ENCODE measurements at regions not wholly inside any gene's neighbourhood (a gene's known extent, or its start where the extent isn't known, plus 50 kb on each side); places are given as distances from the start of the nearest gene placed in this dataset.

GRCh38 chr12:118773956-118774723 lies 207.2 kb upstream of the SRRM4 start:
- DNase-seq: no peak

GRCh38 chr12:118777504-118777903 lies 203.8 kb upstream of the SRRM4 start:
- DNase-seq: no peak

- DNase-seq: no peak
Measured at GRCh38 chr12:118778077-118778476, 203.3 kb upstream of the SRRM4 start.

DNA sequence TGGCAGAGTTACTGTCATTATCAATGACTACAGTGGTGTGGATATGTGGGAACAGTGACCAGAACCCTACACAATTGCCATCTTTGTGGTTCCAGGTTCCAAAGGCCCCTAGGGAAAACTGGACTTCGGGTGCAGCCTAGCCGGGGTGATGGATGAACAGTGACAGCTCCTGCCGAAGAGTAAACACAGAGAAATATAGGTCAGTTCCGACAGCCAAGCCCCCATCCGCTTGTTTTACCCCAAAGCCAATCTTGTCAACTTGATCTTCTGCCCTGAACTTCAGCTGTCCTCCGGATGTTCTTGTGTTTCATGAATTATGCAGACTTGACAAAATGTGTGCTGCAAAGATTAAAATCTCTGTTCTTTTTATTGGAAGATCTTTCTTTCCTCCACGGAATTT lies 200.4 kb upstream of the SRRM4 start:
- DNase-seq: no peak

DNA sequence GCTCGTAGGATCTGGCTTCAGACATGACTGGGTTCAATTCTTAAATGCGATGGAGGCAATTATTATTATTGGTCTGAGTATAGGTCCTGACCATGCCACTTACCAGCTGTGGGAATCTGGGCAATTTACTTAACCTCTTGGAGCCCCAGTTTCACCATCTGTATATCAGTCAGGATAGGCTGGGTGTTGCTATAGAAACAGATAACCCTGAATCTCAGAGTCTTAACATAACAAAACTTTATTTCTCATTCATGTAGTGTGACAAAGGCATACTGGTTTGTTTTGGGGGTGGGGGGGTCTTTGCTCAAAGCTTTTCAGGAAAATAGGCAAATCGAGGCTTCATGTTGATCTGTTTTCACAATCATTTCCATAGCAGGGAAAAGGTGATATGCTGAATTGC lies 199.6 kb upstream of the SRRM4 start:
- DNase-seq: no peak

GRCh38 chr12:118783703-118784102 lies 197.6 kb upstream of the SRRM4 start:
- no peak for DNase-seq

- no peak for DNase-seq
Measured at GRCh38 chr12:118790578-118790977, 190.8 kb upstream of the SRRM4 start.

- no peak for DNase-seq
Measured at GRCh38 chr12:118813778-118814357, 167.5 kb upstream of the SRRM4 start.

DNA sequence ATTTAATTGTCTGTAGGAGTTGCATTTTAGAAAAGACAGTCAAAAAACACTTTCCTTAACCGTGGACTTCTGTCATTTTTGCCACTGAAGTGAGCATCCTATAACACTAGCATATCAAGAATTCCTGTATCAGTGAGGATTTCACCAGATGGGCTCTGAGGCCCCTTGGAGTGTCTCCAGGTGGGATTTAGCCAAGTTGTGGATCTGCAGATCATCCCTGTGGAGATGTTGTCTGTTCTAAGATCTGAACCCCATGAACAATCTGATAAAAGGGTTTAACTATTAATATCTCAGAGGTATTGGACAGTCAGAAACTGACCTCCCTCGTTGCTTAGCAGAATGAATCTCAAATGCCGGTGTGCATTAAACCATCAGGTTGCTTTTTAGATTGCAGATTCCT lies 165.0 kb upstream of the SRRM4 start:
- DNase-seq: no peak

DNA sequence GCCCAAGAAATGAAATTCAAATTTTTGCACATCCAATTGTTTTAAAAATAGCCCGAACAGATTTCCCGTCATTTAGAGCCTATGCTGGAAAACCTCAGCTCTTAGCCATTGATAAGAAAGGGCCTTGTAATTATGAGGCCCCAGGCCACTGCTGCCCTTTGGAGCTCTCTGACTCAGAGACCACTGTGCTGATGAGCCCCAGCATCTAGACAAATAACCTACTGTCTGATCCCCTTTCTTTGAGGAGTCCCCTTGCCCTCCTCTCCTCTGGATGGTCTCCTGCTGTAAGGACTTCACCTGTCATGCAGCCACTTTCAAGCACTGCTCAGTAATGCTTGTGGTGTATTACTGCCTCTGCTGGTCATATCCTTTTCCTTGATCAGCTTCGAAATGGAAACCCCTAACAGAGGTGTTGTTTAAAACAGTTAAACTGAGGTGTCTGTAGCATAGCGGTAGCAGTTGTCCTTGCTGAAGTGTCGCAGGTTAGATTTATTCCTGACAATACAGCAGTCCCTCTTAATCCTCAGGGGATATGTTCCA lies 159.9 kb upstream of the SRRM4 start:
- DNase-seq: no peak

- no peak for DNase-seq
Measured at GRCh38 chr12:118822512-118822911, 158.8 kb upstream of the SRRM4 start.

DNA sequence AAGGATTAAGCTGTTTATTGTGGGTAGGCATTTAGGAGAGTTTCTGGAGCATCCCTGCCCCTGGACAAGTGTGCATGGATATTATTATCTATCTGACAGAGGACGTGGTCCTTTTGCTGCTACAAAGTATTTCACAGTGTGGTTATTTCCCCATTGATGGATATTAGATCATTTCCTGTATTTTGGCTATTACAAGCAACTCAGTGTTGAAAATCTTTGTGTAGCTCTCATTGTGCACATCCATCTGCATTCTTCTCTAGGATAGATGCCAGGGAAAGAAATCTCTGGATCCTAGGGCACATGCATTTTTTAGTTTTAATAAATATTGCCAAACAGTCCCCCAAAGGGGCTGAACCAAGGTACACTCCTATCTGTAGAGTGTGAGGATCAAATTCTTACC lies 154.3 kb upstream of the SRRM4 start:
- DNase-seq: no peak

DNA sequence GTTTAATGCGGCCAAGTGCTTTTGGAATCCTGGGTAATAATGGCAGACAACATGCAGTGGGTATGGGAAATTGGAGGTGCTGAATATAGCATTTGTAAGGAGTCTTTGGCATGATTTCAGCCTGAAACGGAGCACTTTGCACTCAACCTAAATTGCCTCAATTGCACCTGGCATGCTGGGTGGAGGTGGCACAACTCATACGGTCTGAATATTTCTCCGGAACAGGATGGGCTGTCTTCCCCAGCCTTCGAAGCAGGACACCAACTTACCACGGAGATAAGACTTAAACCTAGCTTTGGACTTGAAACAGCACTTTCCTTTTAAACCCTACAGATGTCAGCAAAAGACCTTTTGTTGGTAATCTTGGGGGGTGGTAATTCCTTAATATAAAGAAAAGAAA lies 153.7 kb upstream of the SRRM4 start:
- no peak for DNase-seq

GRCh38 chr12:118830296-118830695 lies 151.0 kb upstream of the SRRM4 start:
- peak; percentile 20 for DNase-seq

- DNase-seq: no peak
Measured at GRCh38 chr12:118835926-118836325, 145.4 kb upstream of the SRRM4 start.

DNA sequence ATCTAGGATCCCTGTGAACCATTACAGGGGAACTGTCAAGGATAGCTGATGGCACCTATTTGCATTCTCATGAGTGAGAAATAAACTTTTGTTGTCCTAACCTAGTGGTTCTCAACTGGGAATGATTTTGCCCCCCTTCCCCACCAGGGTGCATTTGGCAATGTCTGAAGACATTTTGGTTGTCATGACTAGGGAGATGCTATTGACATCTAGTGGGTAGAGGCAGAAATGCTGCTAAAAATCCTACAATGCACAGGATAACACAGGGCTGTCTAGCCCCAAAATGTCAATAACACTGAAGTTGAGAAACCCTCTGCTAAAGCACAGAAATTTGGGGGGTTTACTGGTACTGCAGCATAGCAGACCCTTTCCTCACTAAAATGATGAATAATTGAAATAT lies 140.9 kb upstream of the SRRM4 start:
- DNase-seq: no peak

GRCh38 chr12:118840878-118841277 lies 140.5 kb upstream of the SRRM4 start:
- DNase-seq: no peak

DNA sequence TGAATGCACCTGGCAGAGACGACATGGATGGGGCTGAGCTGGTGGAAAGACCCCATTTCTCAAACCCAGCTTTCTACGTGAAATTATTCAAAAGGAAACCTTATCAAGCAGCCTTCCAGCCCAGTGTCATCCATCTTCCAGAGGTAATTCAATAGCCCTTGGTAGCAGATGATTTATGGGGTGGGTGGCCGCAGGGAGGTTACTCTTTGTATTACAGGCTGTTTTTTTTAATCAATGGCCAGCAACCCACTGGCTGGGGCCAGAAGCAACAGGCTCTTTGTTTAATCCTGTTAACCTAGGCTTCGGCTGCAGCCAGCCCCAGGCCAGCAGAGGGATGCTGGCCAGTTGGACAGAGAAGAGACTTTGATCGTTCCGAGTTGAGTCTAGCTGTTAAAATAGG lies 139.8 kb upstream of the SRRM4 start:
- DNase-seq: no peak

DNA sequence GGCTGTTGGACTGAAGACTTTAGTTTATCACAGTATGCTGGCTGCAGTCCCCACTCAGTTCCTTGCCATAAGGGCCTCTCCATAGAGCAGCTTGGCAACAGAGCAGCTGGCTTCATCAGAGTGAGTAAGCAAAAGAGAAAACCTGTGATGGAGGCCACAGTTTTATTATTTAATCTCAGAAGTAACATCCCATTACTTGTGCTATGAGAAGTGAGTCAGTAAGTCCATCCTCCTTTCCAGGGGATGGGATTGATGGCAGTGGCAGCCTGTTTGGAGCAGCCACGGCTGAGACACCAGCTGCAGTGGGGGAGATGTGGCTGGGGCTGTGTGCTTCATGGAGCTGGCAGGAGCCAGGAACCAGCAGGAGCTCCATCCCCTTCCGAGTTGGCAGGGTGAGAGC lies 138.5 kb upstream of the SRRM4 start:
- peak; percentile 38 for DNase-seq

DNA sequence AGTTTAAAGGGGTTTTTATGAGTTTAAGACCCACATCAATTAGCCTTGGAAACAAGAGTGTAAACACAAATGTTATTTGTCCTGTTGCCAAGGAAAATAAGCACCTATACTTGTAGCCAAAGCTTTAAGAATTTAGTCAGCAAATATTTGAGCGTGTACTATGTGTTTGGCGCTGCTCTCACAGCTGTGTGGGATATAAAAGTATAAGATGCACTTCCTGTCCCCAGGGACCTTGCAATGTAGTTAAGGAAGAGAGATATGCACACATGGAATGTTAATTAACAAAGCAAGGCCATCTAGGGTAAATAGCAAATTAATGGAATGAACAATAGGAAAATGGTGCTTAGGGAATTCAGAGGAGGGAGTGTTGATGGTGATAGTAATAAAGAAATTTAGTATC lies 134.9 kb upstream of the SRRM4 start:
- no peak for DNase-seq

DNA sequence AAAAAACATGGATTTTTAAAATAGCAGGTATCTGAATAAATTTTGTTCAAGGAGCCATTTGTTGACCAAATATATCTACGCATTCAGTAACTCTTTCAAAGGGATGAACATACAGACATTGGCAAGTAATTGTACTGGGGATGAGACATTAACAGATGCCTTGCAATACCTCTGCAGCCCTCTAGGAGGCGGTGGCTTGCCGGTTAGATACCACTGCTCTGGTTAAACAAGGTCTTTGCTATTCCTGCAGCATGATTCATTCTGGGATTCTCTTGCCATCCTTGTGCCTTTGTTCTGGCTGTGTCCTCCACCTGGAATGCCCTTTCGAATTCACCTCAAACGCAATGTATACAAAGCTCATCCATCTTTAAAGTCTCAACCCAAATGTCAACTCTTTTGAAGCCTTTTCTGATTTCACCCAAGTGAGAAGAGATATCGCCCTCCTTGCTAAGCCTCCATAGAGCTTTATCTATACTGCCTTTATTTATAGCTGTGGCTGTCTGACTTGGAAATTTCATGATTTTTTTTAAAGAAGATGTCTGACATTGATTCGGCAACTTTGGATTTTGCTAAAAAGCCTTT lies 131.0 kb upstream of the SRRM4 start:
- no peak for DNase-seq

DNA sequence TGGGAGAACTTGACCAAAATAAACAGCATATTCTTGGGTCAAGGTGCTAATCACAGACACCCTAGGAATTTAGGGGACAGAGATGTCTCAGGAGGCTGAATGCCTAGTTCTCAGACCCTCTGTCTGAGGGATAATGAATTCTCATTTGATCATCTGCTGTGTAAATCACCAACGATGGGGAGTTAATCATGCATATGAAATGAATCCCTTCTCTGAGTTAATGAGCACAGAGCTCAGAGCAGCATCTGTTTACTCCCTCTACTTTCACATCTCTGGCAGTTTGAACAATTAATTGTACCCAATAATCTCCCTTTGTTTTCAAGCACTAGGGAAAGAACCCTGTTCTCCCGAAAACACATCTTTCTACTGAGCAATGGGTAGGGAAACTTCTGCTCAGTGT lies 129.4 kb upstream of the SRRM4 start:
- DNase-seq: no peak

- DNase-seq: no peak
Measured at GRCh38 chr12:118853634-118854033, 127.7 kb upstream of the SRRM4 start.

DNA sequence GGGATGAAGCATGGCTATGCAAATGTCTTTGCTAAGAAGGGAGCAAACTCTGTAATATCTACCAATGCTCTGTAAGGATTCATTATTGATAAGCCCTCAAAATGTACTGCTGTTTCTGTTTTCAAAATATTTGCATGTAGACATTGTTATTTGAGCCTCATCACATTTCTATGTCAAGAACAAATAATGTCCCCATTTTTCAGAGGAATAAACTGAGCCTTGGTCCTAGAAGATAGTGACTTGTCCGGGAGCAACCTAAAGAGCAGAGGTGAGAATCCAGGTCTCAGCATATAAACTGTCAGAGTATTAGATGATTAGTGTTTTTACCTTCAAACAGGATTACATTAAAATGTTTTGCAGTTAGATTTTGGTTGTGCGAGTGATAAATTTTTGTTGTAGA lies 125.5 kb upstream of the SRRM4 start:
- no peak for DNase-seq
